ELR (cell line): ENCODE measurements at regions not wholly inside any gene's neighbourhood (a gene's known extent, or its start where the extent isn't known, plus 50 kb on each side); places are given as distances from the start of the nearest gene placed in this dataset.

Source experiments
- DNase-seq: peaks from one replicate; pipeline ENCODE4 v3.0.0-alpha.2; 2015; ENCODE audit warnings: low read depth

GRCh38 chrX:100512471-100512870 is 72.3 kb upstream of the TNMD start:
- peak; percentile 21 for DNase-seq

GRCh38 chrX:100494646-100495370 is 84.7 kb upstream of the PCDH19 start:
- DNase-seq, result no peak

GRCh38 chrX:100491174-100491573 is 81.1 kb upstream of the PCDH19 start:
- DNase-seq, result no peak

DNA sequence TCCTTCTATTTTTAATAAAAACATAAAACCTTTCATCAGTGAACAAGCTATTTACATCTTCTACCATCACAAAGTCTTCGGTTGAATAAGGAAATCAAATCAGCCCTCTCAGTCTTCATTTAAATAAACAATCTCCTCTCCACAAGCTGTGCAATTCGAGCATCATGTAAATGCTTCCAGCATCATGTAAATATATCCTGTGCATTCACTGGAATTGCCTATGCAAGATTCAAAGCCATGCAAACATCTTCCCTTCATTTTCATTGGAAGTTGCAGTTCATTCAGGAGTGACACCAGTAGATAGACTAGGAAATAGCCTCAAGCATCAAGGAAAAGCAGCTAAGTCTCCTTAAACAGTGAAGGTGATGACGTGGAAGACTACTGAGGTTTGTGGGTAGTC is 77.7 kb upstream of the PCDH19 start:
- DNase-seq, result no peak

DNA sequence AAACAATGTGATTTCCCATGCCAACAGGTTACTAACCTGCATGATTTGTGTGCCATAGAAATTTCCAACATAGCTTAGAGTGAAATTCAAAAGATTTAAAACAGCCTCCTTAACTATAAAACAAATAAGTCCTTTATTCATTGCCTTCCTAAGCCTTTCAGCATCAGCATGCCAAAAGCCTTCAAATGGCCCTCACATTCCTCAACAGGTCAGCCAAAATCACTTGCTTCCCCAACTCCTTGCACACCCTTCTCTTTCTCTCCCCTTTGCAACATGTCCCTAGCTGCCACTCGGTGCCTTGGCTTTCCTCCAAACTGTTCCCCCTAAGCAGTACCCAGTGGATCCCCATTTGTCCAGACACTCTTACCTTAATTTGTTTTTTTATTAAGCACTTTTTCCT is 74.9 kb upstream of the PCDH19 start:
- no peak for DNase-seq

DNA sequence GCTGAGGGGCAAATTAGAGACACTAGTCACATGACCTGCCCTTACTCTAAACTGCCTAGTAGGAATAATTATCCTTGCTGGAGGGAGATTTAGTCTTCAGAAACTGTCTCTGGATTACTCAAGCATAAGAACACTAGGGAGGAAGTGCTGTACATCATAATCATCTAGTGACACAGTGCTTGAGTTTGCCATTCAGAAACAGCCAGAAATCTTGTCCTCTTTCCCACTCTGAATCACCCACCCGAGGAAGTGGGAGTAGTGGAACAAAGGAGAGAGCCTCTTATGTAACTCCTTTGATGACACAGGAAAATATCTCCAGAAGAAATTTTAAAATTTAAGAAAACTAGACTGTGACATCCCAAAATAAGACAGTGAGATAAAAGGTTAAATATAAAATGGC is 69.3 kb upstream of the PCDH19 start:
- DNase-seq, result no peak

DNA sequence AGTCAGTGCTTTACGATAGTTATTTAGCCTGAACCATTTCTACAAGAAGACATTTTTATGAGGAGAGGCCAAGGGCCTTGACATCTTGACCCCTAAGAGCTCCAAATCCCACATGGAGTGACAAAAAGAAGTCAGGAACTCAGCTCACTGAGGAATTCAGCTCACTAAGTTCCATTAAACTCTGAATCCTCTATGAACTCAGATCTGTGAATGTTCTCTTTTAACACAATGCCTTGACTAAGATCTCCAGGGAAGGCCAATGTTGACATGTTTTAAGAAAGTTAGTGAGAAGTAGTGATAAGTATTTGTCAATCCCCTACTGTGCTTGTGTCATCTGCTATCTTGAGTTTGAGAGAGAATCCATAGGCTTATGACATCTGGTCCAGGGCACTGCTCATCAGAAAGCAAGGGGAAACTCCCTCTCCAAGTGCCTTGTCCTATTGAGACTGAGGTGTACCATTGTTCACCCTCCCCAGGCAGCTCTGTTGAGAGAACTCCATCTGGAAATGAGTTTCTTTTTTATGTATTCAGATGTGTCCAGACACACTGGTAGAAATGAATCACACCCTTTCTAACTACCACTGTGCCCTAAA is 68.7 kb upstream of the PCDH19 start:
- DNase-seq, result no peak

DNA sequence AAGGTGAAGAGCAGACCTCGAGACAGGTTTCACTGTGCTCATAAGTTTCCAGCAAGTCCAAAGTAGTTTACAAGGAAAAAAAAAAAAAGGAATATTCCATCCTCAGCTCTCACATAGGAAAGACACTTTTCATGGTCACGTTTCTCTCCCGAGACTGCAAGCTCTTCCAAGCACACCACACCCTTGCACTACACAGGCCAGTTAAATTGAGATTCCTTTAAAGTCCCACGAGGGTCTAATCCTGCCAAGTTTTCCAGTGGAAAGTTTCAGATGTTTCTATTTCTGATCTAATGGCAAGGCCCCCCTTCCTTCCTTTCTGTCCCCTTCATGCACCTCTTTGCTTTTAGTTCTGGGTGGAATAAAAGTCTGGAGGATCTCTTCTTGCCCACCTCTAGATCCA is 67.9 kb upstream of the PCDH19 start:
- DNase-seq, result no peak

DNA sequence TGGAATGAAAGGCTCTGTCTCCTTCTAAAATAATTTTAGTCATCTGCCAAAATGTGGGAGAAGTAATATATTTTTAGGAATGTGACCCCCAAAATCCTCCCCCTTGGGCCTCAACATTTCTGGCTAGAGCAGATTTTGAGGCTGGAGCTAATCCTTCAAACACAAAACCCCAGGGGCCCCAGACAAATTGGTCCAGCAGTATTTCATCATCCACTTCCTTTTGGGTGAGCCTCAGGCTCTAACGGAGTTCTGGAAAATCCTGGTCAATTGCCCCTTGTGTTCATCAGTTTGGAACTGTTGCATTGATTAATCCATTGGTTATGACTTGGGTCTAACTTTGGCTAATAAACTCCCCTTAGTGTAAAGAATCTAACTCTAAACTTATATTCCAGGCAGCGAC is 67.4 kb upstream of the PCDH19 start:
- no peak for DNase-seq
